ENCODE measurements at regions not wholly inside any gene's neighbourhood (a gene's known extent, or its start where the extent isn't known, plus 50 kb on each side); places are given as distances from the start of the nearest gene placed in this dataset.
"Not testable (repeated sequence)": the region's sequence is repeated elsewhere in the genome, so short reads cannot be mapped to it uniquely, and the experiment has no call there.

GRCh38 chr5:23451156-23451555, 56.3 kb upstream of the PRDM9 start:
- DNase-seq (ENCODE audit: low read depth), result no peak

DNA sequence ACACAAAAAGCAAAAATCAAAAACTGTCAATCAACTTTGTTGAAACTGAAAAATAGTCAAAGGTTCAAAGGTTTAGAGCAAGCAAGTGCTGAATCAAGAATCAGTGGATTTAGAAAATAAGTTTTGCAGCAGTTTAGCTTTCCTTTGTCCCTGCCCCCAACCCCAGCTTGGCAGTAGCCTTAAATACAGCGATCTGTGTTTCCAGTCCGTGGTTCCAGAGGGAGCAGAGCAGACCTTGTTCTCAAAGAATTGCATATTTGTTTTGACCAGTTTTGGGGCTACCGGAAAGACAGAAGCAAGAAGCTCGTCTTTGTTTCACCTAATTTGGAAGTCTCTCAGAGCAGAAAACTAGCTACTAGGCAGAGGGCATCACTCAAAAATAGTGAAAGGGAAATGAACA, 57.2 kb upstream of the PRDM9 start:
- no peak for DNase-seq (ENCODE audit: low read depth)

DNA sequence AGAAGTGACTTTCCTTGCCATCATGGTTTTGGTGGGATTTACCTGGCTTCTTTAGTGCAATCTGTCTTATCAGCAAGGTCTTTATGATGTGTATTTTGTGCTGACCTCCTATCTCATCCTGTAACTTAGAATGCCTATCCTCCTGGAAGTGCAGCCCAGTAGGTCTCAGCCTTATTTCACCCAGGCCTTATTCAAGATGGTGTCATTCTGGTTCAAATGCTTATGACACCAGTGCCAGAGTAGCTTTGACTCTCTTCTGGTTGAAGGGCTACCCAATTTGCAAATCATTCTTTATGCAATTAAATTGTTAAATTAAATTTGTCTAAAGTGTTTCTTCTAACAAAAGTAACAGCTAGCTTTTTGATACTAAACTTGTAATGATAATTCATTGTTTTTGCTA, 58.8 kb upstream of the PRDM9 start:
- no peak for DNase-seq (ENCODE audit: low read depth)

DNA sequence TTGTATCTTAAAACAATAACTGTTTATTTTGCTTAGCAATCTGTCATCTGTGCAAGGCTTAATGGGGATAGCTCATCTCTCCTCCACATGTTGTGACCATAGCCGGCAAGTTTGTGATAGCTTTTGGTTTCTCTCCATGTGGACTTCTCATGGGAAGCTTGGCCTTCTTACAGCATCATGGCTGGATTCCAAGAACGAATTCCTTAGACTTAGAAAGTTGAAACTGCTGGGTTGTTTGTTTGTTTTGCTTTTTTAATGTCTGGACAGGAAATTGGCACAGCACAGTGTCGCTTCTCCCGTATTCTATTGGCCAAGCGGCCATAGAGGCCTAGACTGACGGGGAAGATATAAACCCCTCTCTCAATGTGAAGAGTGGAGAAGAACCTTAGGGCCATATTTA, 61.0 kb upstream of the PRDM9 start:
- DNase-seq (ENCODE audit: low read depth), result peak; percentile 41

- DNase-seq (ENCODE audit: low read depth), result no peak
Observed at GRCh38 chr5:23445573-23445972, 61.8 kb upstream of the PRDM9 start.

GRCh38 chr5:23440703-23441102, 66.7 kb upstream of the PRDM9 start:
- no peak for DNase-seq (ENCODE audit: low read depth)

DNA sequence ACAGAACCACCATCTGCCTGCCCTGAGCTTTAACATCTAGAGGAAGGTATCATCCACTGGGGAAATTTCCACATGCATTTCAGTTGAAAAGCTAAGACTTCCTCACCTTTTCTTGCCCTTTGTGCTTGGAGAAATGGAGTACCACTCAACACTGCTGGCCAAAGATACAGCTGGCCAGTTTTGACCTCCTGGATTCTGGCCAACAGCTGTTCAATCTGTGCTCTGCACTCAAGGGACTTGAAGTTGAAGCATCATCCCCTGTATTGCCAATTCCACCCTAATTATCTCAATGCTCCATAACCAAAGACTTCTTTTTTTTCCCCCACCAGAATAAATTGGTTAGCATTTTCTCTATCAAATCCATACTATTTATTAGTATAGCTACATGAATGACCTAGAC, 70.4 kb upstream of the PRDM9 start:
- DNase-seq (ENCODE audit: low read depth), result no peak

GRCh38 chr5:23433534-23434315, 73.7 kb upstream of the PRDM9 start:
- DNase-seq (ENCODE audit: low read depth), result no peak

- DNase-seq (ENCODE audit: low read depth), result no peak
Observed at GRCh38 chr5:23428705-23429104, 78.7 kb upstream of the PRDM9 start.

GRCh38 chr5:23420214-23420613, 87.2 kb upstream of the PRDM9 start:
- not testable (repeated sequence) for DNase-seq (ENCODE audit: low read depth)

- no peak for DNase-seq (ENCODE audit: low read depth)
Observed at GRCh38 chr5:23419115-23419514, 88.3 kb upstream of the PRDM9 start.

GRCh38 chr5:23412515-23412914, 94.9 kb upstream of the PRDM9 start:
- DNase-seq (ENCODE audit: low read depth), result no peak

DNA sequence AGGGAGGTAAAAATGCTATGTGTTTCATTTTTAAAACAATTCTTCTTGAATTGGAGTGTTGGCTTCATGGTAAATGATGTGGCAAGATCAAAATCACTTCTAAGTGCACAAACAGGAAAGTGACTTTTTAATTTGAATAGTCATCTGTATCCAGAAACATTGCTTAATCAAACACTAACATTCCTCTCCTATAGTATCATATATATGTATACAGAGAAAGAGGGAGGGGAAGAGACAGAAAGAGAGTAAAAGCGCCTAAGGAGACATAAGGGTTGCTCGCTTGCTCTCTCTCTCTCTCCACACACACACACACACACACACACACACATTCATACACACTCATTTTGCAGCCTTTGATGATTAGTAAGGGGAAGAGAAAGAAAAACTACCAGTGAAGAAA, 95.4 kb upstream of the PRDM9 start:
- no peak for DNase-seq (ENCODE audit: low read depth)

DNA sequence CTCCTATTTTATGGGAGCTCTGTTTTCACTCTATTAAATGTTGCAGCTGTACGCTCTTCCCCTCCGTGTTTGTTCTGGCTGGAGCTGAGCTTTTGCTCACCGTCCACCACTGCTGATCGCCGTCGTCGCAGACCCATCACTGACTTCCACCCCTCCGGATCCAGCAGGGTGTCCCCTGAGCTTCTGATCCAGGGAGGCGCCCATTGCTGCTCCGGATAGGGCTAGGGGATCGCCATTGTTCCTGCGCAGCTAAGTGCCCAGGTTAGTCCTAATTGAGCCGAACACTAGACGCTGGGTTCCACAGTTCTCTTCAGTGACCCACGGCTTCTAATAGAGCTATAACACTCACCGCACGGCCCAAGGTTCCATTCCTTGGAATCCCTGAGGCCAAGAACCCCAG, 96.2 kb upstream of the PRDM9 start:
- no peak for DNase-seq (ENCODE audit: low read depth)

DNA sequence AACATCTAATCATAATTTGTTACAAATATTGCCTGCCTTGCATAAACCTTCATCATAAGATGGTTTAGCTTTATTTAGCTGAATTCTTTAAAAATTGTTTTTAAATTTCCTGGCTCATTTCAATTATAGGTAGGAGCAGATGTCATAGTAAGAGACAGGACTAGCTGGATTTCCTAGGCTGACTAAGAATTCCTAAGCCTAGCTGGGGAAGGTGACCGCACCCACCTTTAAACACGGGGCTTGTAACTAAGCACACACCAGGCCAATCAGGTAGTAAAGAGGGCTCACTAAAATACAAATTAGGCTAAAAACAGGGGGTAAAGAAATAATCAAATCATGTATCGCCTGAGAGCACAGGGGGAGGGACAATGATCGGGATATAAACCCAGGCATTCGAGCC, 96.6 kb upstream of the PRDM9 start:
- DNase-seq (ENCODE audit: low read depth), result not testable (repeated sequence)

- DNase-seq (ENCODE audit: low read depth), result no peak
Observed at GRCh38 chr5:23405316-23406068, 101.9 kb upstream of the PRDM9 start.

DNA sequence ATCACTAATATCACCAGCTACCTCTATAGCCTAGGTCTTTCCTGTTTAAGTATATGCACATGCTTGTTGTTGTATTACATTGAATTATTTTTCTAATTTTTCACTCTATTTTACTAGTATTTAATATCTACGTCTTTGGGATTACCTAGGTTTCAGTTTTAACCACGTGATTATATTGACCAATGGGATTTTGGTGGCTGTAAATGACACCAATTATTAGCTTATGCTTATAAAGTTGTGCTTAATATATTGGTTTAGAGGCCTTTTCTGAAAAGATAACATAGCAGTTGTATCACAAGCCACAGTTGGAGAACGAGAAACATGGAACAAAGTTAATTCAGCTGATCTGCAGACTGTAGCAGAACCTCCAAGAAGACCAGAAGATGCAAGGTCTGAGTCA, 104.8 kb upstream of the PRDM9 start:
- DNase-seq (ENCODE audit: low read depth), result no peak

- no peak for DNase-seq (ENCODE audit: low read depth)
Observed at GRCh38 chr5:23400951-23401350, 106.5 kb upstream of the PRDM9 start.

GRCh38 chr5:23396346-23396745, 111.1 kb upstream of the PRDM9 start:
- no peak for DNase-seq (ENCODE audit: low read depth)

- DNase-seq (ENCODE audit: low read depth), result peak; percentile 83
Observed at GRCh38 chr5:23389291-23390101, 117.9 kb upstream of the PRDM9 start.

- no peak for DNase-seq (ENCODE audit: low read depth)
Observed at GRCh38 chr5:23385036-23385435, 122.4 kb upstream of the PRDM9 start.

DNA sequence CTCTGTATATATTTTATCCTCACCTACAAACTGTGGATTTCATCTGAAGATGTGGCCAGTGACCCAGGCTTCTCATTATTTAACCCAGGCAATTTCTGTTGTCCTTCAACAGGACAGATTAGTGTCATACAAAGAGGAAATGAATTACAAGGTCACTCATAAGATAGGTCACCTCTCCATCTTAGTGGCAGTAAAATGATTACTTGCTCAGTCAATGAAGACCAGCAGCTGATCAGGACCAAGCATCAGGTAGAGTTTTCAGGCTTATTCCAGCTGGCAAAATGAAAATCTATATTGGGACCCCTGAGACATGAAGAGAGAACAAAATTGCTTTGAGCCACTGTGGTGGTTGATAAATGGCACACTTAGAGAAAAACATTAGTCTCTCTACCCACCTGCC, 135.2 kb upstream of the PRDM9 start:
- DNase-seq (ENCODE audit: low read depth), result no peak

- DNase-seq (ENCODE audit: low read depth), result no peak
Observed at GRCh38 chr5:23368393-23368792, 139.0 kb upstream of the PRDM9 start.

All from forelimb muscle (tissue), 1 donor.